Endodermal cell (in vitro differentiated cells): ENCODE measurements at regions not wholly inside any gene's neighbourhood (a gene's known extent, or its start where the extent isn't known, plus 50 kb on each side); places are given as distances from the start of the nearest gene placed in this dataset.

Experiments
- DNase-seq: peaks from one replicate; pipeline ENCODE4 v3.0.0-alpha.2; 2017
- H3K27ac ChIP-seq: 2 replicates; pipeline ENCODE4 v1.5.1; 2013; ENCODE audit warnings: mild to moderate bottlenecking, low read depth, low read length, moderate library complexity
- H3K27me3 ChIP-seq: 2 replicates; pipeline ENCODE4 v1.6.1; 2013; ENCODE audit warnings: mild to moderate bottlenecking, low read length, moderate library complexity; ENCODE audit not compliant: insufficient read depth, control insufficient read depth, poor library complexity, severe bottlenecking
- H3K36me3 ChIP-seq: 2 replicates; pipeline ENCODE4 v1.7.0; 2013; ENCODE audit warnings: mild to moderate bottlenecking, low read length, moderate library complexity; ENCODE audit not compliant: control insufficient read depth, insufficient read depth
- H3K4me1 ChIP-seq: one replicate; pipeline ENCODE4 v1.7.0; 2013; ENCODE audit warnings: low read length; ENCODE audit not compliant: control insufficient read depth, insufficient read depth
- H3K4me3 ChIP-seq: 2 replicates; pipeline ENCODE4 v1.5.1; 2013; ENCODE audit warnings: mild to moderate bottlenecking, low read length, moderate library complexity
- H3K9ac ChIP-seq: 2 replicates; pipeline ENCODE4 v1.6.1; 2013; ENCODE audit warnings: mild to moderate bottlenecking, low read length, moderate library complexity; ENCODE audit not compliant: poor library complexity, severe bottlenecking; ENCODE audit errors: extremely low read depth
- H3K9me3 ChIP-seq: 2 replicates; pipeline ENCODE4 v1.6.1; 2013; ENCODE audit warnings: mild to moderate bottlenecking, low read length, moderate library complexity; ENCODE audit not compliant: control insufficient read depth
- H3K27ac Mint-ChIP-seq: 2 replicates; pipeline ENCODE4 v1.8.0; 2020; ENCODE audit warnings: mixed read lengths
- H3K27me3 Mint-ChIP-seq: 2 replicates; pipeline ENCODE4 v1.8.0; 2021; ENCODE audit warnings: mild to moderate bottlenecking, mixed read lengths; ENCODE audit not compliant: insufficient read depth
- H3K36me3 Mint-ChIP-seq: 2 replicates; pipeline ENCODE4 v1.8.0; 2020; ENCODE audit warnings: low read depth, mixed read lengths
- H3K4me1 Mint-ChIP-seq: 2 replicates; pipeline ENCODE4 v1.8.0; 2020; ENCODE audit warnings: mixed read lengths
- H3K4me3 Mint-ChIP-seq: 2 replicates; pipeline ENCODE4 v1.8.0; 2020; ENCODE audit warnings: mild to moderate bottlenecking, moderate library complexity, mixed read lengths
- H3K9me3 Mint-ChIP-seq: 2 replicates; pipeline ENCODE4 v1.8.0; 2020; ENCODE audit warnings: mild to moderate bottlenecking, mixed read lengths
- WGBS, 2 experiments: methylation state at CpG; one replicate each; pipeline versions ENCODE4 v1.1.5 to v1.1.7; 2013; ENCODE audit warnings: missing lambda C conversion rate in 2 of 2, mixed read lengths in 1 of 2; ENCODE audit not compliant: insufficient coverage in 1 of 2, insufficient read length in 1 of 2; 5-methylcytosine and 5-hydroxymethylcytosine counted together
- TF ChIP-seq, protein P1 (sequence below): fragments of 200-600 bp; sonication (generic); conservative IDR thresholded peaks from 2 replicates; pipeline ENCODE4 v1.5.0; 2021; ENCODE audit warnings: antibody characterized with exemption, mild to moderate bottlenecking

DNA sequence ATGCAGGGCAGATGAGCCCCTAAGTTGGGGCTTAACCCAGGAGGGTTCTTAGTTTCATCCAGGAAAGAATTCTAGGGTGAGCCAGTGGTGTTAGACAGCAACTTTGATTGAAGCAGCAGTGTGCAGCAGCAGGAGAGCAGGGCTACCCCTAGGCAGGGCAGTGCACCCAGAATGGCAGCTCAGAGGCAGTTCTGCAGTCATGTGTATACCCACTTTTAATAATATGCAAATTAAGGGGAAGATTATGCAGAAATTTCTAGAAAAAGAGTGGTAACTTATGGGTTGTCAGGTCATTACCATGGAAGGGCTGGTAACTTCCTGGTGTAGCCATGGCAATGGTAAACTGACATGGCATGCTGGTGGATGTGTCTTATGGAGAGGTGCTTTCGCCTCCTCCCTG, 297.5 kb downstream of the PCNX1 start:
- H3K36me3 Mint-ChIP-seq, result no peaks in the 10 kb centered on the region
- H3K27me3 Mint-ChIP-seq, result peaks cover 9% of the 10 kb centered on the region
- no peaks in the 10 kb centered on the region for H3K27me3 ChIP-seq
- H3K9me3 ChIP-seq, result no peaks in the 10 kb centered on the region
- no peaks in the 10 kb centered on the region for H3K4me1 Mint-ChIP-seq
- H3K36me3 ChIP-seq, result no peaks in the 10 kb centered on the region
- H3K27ac ChIP-seq, result no peak overlapping the region
- H3K27ac Mint-ChIP-seq, result no peak overlapping the region
- no peak overlapping the region for H3K4me3 Mint-ChIP-seq
- no peaks in the 10 kb centered on the region for H3K4me1 ChIP-seq
- no peak overlapping the region for H3K9ac ChIP-seq
- DNase-seq, result no peak
- TF ChIP-seq, protein P1, sequence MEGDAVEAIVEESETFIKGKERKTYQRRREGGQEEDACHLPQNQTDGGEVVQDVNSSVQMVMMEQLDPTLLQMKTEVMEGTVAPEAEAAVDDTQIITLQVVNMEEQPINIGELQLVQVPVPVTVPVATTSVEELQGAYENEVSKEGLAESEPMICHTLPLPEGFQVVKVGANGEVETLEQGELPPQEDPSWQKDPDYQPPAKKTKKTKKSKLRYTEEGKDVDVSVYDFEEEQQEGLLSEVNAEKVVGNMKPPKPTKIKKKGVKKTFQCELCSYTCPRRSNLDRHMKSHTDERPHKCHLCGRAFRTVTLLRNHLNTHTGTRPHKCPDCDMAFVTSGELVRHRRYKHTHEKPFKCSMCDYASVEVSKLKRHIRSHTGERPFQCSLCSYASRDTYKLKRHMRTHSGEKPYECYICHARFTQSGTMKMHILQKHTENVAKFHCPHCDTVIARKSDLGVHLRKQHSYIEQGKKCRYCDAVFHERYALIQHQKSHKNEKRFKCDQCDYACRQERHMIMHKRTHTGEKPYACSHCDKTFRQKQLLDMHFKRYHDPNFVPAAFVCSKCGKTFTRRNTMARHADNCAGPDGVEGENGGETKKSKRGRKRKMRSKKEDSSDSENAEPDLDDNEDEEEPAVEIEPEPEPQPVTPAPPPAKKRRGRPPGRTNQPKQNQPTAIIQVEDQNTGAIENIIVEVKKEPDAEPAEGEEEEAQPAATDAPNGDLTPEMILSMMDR, result no peak
- no peak overlapping the region for H3K4me3 ChIP-seq
- WGBS, 2 experiments, result 100% methylated on average over 1 of the region's 1 CpG
- H3K9me3 Mint-ChIP-seq, result peaks cover 9% of the 10 kb centered on the region

DNA sequence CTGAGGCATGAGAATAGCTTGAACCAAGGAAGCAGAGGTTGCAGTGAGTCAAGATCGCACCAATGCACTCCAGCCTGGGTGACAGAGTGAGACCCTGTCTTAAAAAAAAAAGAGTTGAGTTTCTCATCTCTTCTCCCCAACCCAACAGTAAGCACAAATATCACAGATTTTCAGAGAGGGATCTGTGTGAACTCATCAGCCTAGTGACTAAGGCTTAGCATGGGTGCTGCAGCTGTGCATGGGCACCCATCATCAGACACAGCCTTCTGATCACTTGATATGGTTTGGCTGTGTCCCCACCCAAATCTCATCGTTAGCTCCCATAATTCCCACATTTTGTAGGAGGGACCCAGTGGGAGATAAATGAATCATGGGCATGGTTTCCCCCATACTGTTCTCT, 298.9 kb downstream of the PCNX1 start:
- no peak overlapping the region for H3K9ac ChIP-seq
- no peaks in the 10 kb centered on the region for H3K9me3 ChIP-seq
- Mint-ChIP-seq H3K27ac (no peak overlapping the region), H3K4me1 (no peaks in the 10 kb centered on the region), H3K9me3 (peaks cover 9% of the 10 kb centered on the region), H3K4me3 (no peak overlapping the region), H3K36me3 (no peaks in the 10 kb centered on the region), H3K27me3 (peaks cover 5% of the 10 kb centered on the region)
- DNase-seq, result no peak
- no peaks in the 10 kb centered on the region for H3K36me3 ChIP-seq
- H3K4me3 ChIP-seq, result no peak overlapping the region
- WGBS, 2 experiments, result 88 to 95% methylated on average over 1 to 2 of the region's 2 CpGs
- H3K27me3 ChIP-seq, result no peaks in the 10 kb centered on the region
- TF ChIP-seq, protein P1, result no peak
- no peak overlapping the region for H3K27ac ChIP-seq
- H3K4me1 ChIP-seq, result no peaks in the 10 kb centered on the region

DNA sequence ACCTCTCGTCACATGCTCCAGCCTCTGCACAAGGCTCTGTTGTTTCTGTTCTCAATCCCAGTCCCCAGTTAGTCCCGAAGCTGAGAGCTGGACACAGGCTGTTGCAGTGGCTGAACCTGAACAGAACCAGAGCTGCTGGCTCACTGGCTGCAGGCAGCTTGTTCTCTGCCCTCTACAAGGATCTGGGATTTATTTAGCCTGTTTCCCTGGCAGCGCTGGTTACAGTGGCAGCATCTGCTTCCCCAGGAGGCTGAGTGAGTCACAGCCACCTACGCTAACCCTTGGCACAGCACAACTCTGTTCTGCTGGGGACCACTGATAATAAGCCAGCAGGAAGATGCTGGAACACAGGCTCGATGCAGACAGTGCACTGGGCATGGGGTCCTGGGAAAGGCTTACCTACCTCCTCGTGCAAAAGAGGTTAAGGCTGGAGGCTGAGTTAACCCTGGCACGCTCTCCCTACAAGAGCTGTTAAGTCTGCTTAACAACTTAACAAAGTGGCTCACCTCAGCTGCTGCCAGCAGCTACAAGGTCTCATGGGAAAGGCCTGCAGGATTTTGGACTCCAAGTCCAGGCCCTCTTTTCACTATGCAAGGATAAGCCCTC, 299.6 kb downstream of the PCNX1 start:
- Mint-ChIP-seq H3K27me3 (peaks cover 5% of the 10 kb centered on the region), H3K27ac (no peak overlapping the region), H3K9me3 (peaks cover 9% of the 10 kb centered on the region), H3K4me3 (no peak overlapping the region), H3K36me3 (no peaks in the 10 kb centered on the region), H3K4me1 (no peaks in the 10 kb centered on the region)
- no peak for DNase-seq
- Histone ChIP-seq H3K4me1 (no peaks in the 10 kb centered on the region), H3K9me3 (no peaks in the 10 kb centered on the region), H3K4me3 (no peak overlapping the region), H3K36me3 (no peaks in the 10 kb centered on the region), H3K27me3 (no peaks in the 10 kb centered on the region), H3K9ac (no peak overlapping the region), H3K27ac (no peak overlapping the region)
- TF ChIP-seq, protein P1, result no peak
- WGBS, 2 experiments, result 89 to 91% methylated on average over 7 of the region's 7 CpGs
